G401 (cell line): ENCODE measurements at regions not wholly inside any gene's neighbourhood (a gene's known extent, or its start where the extent isn't known, plus 50 kb on each side); places are given as distances from the start of the nearest gene placed in this dataset.

ENCODE experiments used
- DNase-seq: peaks from one replicate; pipeline ENCODE4 v3.0.0-alpha.2; 2015; ENCODE audit warnings: low spot score
- in situ Hi-C: cut with HindIII; loops from 2 replicates; pipeline ENCODE4 v1.10.0; 2016; ENCODE audit warnings: low sequenced_read_pairs, mixed read lengths

DNA sequence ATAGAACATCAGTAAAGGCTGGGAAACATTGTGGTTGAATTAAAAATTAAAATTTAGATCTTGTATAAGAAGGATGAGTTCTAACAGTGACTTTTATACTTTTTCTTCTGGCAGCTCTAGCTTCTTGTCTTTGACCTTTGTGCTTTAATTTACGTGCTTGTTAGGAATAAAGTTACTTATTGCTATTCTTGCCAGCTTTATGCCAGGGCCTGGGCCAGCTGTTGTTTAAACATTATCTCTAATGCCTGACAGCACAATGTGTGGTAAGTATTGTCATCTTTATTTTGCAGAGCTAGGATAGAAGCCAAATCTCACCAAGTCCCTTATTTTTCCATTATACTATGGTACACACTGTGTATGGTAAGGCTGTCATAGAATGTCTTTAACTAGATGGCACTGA, 766.7 kb upstream of the GOLIM4 start:
- DNase-seq, result no peak
- in situ Hi-C loops, result no loop called here

DNA sequence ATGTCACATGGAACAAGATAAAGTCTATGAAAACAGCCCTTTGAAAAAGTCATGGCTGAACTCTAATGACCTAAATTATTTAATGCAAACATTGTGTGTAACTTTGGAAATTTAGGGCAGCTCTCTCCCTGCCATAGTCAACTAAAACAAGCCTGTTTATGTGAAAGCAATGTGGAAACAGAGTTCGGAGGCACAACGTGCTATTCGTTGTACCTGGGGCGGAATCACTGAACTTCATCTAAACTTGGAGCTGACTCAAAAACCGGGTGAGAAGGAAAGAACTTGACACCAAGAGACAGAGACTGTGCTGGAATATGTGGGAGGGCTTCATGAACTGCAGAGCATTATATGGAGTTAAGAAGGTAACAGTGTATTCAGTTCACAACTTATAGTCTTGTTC, 764.9 kb upstream of the GOLIM4 start:
- in situ Hi-C loops, result no loop called here
- DNase-seq, result no peak

DNA sequence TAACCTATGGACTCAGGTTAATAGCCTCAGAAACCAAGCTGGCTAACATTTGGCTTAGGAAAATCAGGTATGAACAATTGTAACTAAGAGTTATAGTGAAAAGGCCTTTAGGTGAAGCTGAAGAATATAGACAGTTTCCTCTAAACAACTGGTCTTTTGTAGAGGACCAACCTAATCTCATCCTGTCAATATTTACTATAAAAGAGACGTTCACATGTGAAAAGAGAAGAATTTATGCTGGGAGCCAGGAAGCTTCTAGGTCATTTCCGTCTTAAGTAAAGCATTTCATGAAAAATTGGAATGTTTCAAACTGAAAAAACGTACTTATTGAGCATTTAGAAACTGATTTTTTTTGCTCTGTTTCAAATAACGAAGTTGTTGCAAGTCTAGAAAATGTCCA, 764.3 kb upstream of the GOLIM4 start:
- DNase-seq, result no peak
- in situ Hi-C loops, result no loop called here

DNA sequence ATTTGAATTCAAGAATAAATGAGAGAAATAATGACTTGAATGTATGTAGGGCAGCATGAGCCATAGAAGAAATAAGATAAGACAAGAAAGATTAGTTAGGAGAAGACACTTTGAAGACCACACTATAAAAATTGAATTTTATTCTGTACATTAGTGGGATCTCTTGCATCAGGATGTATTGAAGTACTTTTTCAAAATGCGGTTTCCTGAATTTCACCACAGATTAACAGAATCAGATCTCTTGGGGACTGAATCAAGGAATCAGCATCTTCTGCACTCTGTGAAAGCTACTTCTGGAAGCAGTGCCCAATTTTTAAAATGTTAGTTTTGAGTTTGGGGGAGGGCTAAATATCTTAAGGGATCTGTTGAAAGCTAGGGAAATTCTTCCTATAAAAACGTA, 763.9 kb upstream of the GOLIM4 start:
- in situ Hi-C loops, result no loop called here
- DNase-seq, result no peak

DNA sequence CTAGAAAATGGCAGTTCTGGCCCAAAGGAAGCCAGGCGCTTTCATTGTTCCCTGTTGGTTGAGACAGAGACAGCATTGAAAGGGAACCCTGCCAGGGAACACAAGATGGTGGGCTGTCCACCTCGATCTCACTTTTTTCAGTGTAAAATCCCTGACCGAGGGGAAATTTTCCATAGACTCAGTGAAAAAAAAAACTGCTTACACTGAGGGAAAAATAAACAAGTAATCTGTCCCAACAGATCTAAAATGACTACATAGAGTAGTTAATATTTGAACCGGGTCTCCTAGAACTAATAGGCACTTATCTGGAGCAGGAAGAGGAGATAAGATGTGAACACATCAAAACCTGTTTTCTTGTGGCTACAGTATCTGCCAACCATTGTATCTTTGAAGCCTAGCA, 763.4 kb upstream of the GOLIM4 start:
- in situ Hi-C loops, result no loop called here
- DNase-seq, result no peak

DNA sequence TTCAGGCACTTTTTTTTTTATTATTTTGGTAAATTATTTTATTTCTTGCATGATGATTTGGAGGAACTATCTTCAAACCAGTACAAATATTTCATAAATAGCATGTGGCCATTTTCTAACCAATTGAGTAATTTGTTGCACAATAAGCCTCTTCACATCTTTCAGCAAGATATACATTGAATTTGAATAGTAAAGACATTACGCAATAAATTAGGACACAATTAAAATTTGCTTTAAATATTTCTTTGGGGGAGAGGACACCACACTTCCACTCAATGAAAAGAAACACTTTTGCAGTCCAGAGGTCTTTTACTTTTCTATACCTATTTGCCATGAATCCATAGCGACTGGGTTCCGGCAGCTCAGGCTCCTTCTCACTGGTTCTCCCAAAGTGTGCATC, 762.6 kb upstream of the GOLIM4 start:
- in situ Hi-C loops, result no loop called here
- no peak for DNase-seq

DNA sequence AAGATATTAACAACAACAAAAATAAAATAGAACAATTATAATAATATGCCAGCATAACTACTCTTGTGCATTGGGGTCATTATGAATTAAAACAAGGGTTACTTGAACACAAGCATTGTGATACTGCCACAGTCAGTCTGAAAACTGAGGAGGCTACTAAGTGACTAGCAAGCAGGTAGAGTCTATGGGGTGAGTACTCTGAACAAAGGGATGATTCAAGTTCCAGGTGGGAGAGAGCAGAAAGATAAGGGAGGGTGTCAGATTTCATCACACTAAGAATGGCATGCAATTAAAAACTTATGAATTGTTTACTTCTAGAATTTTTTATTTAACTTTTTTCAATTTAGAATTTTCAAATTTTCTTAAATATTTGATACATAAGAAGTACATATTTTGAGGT, 754.4 kb upstream of the GOLIM4 start:
- DNase-seq, result no peak
- in situ Hi-C loops, result no loop called here

DNA sequence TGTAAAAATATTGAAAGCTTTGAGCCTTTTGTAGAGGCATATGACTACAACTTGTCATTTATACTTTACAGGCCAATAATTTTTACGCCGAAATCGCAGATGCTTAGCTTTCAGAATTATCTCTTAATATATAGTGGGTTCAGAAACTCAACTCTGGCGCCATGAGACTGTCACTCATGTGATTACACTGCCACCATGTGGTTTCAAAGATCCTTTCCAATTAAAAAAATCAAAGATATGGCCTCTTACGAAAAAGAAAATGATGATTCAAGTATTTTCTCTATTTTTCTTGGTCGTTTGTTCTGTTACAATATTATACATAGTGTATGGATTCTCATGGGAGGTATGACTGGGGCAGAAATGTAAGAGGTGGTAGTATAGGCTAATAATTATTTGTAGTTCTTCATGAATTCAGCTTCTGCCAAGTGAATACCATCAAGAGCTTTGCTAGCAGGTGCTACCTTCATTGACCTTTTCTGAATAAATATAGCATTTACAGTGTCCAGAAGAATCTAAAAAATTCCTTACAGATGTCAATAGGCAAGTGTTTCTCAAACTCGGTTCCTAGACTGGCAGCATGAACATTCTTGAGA, 751.7 kb upstream of the GOLIM4 start:
- in situ Hi-C loops, result no loop called here

DNA sequence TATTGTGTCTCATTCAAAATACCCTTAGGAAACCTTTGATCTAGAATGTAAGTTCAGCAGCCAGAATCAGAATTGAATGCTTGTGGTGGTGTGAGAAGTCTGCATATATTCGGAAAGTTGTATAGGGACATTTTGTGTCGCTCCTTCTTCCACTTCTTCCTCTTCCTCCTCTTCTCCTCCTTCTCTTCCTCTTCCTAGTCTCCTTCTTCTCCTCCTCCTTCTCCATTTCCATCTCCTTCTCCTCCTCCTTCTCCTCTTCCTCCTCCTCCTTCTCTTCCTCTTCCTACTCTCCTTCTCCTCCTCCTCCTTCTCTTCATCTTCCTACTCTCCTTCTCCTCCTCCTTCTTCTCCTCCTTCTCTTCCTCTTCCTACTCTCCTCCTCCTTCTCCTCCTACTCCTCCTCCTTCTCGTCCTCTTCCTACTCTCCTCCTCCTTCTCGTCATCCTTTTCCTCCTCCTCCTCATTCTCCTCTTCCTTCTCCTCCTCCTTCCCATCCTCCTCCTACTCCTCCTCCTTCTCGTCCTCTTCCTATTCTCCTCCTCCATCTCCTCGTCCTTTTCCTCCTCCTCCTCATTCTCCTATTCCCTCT, 749.3 kb upstream of the GOLIM4 start:
- in situ Hi-C loops, result no loop called here
- DNase-seq, result no peak

More for the DNA sequence above, 751.7 kb upstream of the GOLIM4 start:
- DNase-seq, result peak; percentile 26

DNA sequence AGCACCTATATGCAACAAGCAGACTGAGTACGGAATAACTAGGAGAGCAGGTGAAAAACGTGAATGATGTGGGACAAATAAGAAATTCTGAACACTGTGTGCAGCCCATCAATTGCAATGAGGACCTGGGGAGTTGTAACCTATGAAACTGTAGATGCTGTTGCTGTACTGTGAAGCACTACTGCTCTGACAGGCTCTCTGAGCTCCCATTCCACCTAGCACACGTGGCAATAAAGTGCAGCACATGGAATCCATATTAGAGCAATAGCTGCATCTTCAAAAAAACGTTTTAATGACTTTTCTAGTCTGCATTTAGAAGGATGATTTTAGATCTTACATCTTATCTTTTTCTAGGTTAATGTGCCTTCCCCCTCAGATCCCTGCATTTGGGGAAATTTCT, 748.7 kb upstream of the GOLIM4 start:
- in situ Hi-C loops, result no loop called here
- no peak for DNase-seq

DNA sequence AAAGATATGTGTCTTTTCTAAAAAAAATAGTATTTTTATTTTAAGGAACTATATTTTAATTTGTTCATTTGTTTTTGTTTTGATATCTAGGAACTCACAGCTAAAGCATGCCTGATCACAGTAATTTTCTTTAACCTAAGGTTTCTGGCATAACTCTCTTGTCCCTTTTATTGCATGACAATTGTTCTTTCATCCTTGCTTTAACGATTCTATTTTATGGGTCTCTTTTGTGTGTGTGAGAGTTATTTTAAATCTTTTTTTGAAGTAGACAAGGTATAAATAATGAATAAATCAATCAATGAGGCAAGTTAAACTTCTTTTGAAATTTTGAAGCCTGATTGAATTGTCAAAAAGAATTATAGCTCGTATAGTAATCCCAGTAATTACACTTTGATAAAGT, 747.8 kb upstream of the GOLIM4 start:
- in situ Hi-C loops, result no loop called here
- DNase-seq, result no peak

DNA sequence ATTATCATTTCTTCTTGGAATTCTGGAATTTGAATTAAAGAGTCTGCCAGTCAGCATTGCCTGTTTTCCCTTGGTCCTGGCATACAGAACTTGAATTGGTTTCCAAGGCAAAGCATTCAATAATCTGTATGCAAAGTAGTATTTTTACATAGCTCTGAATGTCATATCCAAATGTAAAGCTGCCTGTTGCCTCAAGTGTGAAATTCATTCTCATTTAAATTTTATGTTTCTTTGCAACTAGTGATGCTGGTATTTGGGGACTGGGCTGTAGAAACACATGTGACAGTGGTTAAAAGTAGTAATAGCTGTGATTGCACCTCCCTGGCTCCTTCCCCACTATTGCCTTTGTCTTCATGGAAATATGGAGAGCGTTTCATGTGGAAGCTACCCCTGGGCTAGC, 743.9 kb upstream of the GOLIM4 start:
- in situ Hi-C loops, result no loop called here
- no peak for DNase-seq

DNA sequence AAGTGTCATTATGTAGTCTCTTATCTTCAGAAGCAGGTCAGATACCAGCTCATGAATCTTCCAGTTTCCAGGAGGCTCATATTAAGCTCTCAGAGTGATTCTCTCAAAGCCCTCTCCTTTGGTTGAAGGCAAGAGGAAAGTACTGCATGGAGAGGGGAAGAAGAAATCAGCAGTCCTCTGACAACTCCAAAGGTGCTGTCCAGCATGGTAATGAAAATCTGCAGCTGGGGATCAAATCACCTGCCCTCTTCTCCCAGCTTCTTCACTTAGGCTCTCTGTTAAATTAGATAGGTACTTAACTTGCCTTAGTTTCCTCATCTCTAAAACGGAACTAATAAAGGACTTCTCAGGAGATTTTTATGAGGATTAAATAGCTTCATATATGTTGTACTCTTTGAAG, 738.8 kb upstream of the GOLIM4 start:
- in situ Hi-C loops, result no loop called here
- DNase-seq, result no peak

DNA sequence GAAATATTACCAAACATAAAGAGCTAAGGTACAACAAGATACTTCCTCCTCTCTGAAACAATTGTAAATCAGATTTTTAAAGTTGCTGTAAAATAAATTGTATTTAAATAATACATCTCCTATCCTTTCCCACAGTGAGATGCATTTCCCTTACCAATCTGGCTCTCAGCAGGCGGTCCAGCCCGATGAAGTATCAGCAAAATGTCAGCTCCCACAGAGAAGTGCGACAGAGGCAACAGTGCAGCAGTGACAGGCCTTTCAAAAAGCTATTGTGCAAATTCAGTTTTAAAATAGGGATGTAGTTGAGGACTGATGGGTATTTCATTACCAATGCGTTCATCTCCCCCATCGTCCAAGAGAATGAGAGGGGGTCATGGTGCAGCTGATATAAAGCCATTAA, 733.2 kb upstream of the GOLIM4 start:
- DNase-seq, result no peak
- in situ Hi-C loops, result no loop called here

DNA sequence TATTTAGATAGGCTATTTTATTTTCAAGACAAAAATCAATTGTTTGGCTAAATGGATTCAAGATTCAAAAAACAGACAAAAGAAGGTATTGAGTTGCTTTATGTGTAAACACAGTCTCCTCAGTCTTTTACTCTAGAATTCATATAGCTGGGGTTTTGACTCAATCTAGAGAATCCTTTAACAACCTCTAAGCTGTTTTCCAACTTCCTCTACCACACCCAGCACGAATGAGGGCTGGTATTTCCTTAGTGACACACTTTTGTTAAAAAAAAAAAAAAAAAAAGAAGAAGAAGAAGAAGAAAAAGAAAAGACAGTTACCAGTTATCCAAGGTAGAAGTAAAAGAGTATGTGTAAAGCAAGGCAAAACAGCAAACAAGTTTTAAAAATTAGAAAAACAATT, 732.8 kb upstream of the GOLIM4 start:
- DNase-seq, result no peak
- in situ Hi-C loops, result no loop called here

DNA sequence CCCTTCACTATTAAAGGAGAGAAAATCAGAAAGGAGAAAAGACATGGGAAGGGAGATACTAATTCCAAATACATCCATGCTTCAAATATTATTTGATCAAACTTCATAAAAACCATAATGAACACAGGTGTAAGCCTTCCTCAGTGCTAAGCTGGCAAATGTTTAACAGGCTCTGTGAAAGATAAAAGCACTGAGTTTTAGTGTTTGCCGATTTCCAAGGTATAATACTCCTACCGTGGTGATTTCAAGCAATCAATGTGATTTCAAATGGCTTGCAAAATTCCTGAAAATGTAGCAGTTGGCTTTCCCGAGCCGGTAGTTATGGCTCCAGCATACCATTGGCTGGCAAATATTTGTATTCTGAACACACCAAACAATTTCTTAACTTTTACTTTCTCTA, 732.3 kb upstream of the GOLIM4 start:
- DNase-seq, result no peak
- in situ Hi-C loops, result no loop called here

DNA sequence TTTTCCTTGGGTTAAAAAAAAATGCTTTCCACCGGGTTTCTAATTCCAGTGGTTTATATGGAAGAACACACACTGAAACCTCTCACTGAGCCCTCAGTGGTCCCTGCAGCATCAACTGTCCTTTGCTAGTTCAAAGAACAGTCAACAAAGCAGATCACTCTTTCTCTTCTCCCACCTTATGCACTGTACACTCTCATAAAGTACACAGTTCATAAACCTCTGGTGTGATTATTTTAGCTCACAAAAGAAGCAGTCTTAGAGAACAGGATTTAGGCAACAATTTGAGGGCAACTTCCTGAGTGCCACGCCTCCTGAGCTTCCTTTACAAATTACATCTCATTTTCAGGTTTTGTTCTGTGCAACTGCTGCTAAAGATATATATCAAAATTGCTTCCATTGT, 728.4 kb upstream of the GOLIM4 start:
- no peak for DNase-seq
- in situ Hi-C loops, result no loop called here

DNA sequence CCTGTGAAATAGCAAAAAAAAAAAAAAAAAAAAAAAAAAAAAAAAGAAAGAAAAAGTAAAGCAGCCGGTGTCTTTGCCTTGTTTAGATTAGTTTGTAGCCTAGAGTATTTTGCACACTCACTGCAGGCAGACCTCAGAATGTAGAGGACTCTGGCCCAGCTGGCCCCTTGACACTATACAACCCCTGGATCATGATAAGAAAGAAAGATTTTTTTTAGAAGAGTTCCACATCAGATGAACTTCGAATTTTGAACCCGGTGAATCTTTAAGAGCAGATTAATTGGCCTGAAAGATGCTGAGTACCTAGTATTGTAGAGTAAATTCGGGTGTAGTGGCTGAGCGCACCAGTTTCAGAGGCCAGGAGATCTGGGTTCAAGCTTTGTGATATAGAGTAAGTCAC, 727.7 kb upstream of the GOLIM4 start:
- in situ Hi-C loops, result no loop called here
- DNase-seq, result no peak

DNA sequence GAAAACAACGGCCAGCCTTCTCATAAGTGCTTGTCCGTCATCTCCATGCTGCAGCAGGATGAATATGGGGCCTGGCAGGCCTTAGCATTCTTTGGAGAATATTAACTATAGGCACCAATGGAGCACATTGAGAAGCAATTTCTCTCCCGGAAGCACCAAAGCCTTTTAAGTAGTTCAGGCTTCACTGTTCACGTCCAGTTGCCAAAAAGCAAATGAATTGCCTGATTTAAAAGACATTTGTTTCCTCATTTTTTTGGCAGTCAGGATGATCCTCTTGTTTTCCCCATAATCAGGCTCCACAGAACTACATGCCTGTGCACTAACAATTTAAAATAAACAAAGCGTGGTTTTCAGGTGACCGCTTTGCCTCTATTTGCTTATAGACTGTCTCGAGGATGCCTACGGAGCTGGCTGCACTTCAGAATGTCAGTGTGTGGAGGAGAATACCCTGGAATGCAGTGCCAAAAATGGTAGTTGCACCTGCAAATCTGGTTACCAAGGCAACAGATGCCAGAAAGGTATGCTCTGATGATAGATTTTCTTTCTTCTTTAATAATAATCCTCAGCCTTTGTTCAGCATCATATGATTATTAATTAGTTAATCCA, 725.2 kb upstream of the GOLIM4 start:
- in situ Hi-C loops, result no loop called here
- DNase-seq, result no peak

DNA sequence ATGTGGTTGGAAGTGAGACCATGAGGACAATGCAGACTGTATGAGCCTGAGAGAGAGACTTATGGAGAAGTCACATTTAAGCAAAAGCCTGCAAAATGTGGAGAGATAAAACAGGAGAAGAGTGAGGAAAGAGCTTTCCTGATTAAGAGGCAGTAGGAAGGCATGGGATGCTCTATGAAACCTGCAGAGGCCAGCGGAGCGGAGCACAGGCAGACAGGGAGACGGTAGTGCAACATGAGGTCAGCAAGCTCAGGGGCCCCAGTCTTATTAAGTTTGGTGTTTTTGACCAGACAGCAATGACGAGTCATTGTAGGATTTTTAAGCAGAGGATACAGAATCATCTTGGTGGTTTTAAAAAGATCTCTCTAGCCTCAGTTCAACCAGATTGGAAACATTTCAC, 721.5 kb upstream of the GOLIM4 start:
- in situ Hi-C loops, result no loop called here
- DNase-seq, result no peak

DNA sequence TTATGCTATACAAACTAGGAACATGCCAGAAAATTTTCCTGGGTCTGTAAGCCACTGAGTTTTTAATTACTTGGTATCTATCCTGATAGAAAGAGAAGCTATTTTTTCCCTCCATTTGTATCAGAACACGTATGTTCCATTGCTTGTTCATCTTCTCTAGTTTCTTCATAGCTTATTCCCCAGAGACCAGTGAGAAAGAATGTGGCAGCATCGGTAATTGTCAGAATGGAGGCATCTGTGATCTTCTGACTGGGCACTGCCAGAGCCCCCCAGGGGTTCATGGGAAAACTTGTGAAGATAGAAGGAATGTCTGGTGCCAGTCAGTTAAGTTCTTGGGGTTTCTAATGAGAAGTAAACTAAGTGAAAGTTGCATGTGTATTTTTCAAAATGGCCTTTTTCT, 720.2 kb upstream of the GOLIM4 start:
- in situ Hi-C loops, result no loop called here
- DNase-seq, result no peak
